Superior temporal gyrus (tissue), 1 donor: ENCODE measurements at regions not wholly inside any gene's neighbourhood (a gene's known extent, or its start where the extent isn't known, plus 50 kb on each side); places are given as distances from the start of the nearest gene placed in this dataset.

ENCODE experiments used
- DNase-seq: peaks from one replicate; pipeline ENCODE4 v3.0.0-alpha.2; 2016; ENCODE audit errors: extremely low spot score

GRCh38 chr6:81694855-81695254, 57.6 kb downstream of the TENT5A start:
- no peak for DNase-seq

- no peak for DNase-seq
Measured at GRCh38 chr6:81694207-81694606, 58.3 kb downstream of the TENT5A start.

- DNase-seq, result no peak
Measured at GRCh38 chr6:81693266-81693665, 59.2 kb downstream of the TENT5A start.

GRCh38 chr6:81690073-81690472, 62.4 kb downstream of the TENT5A start:
- DNase-seq, result no peak

GRCh38 chr6:81689580-81689979, 62.9 kb downstream of the TENT5A start:
- no peak for DNase-seq

- DNase-seq, result no peak
Measured at GRCh38 chr6:81683912-81684311, 68.6 kb downstream of the TENT5A start.

- DNase-seq, result no peak
Measured at GRCh38 chr6:81682858-81683620, 69.4 kb downstream of the TENT5A start.

GRCh38 chr6:81682235-81682795, 70.2 kb downstream of the TENT5A start:
- no peak for DNase-seq

- DNase-seq, result no peak
Measured at GRCh38 chr6:81669445-81669844, 83.0 kb downstream of the TENT5A start.

GRCh38 chr6:81668615-81669047, 83.8 kb downstream of the TENT5A start:
- DNase-seq, result no peak

- no peak for DNase-seq
Measured at GRCh38 chr6:81666481-81666880, 86.0 kb downstream of the TENT5A start.

GRCh38 chr6:81656231-81656630, 96.2 kb downstream of the TENT5A start:
- no peak for DNase-seq

GRCh38 chr6:81655696-81656095, 96.8 kb downstream of the TENT5A start:
- DNase-seq, result no peak

GRCh38 chr6:81648502-81648901, 104.0 kb downstream of the TENT5A start:
- DNase-seq, result no peak

- no peak for DNase-seq
Measured at GRCh38 chr6:81643156-81643555, 109.3 kb downstream of the TENT5A start.

- no peak for DNase-seq
Measured at GRCh38 chr6:81640891-81641290, 111.6 kb downstream of the TENT5A start.

- no peak for DNase-seq
Measured at GRCh38 chr6:81640126-81640525, 112.4 kb downstream of the TENT5A start.

GRCh38 chr6:81638366-81638765, 114.1 kb downstream of the TENT5A start:
- DNase-seq, result no peak

GRCh38 chr6:81636930-81637568, 115.4 kb downstream of the TENT5A start:
- DNase-seq, result no peak

- no peak for DNase-seq
Measured at GRCh38 chr6:81634155-81634880, 118.2 kb downstream of the TENT5A start.

- no peak for DNase-seq
Measured at GRCh38 chr6:81633391-81633790, 119.1 kb downstream of the TENT5A start.

GRCh38 chr6:81630719-81631118, 121.8 kb downstream of the TENT5A start:
- no peak for DNase-seq
